Cardiac muscle cell (in vitro differentiated cells and primary cell): ENCODE measurements at regions not wholly inside any gene's neighbourhood (a gene's known extent, or its start where the extent isn't known, plus 50 kb on each side); places are given as distances from the start of the nearest gene placed in this dataset.

Experiments used
- DNase-seq, 2 donors: peaks; one replicate each; pipeline versions ENCODE4 v3.0.0 to v3.0.0-alpha.2; 2010 to 2017; ENCODE audit warnings: low read depth in 1 of 2, low spot score in 1 of 2
- H3K27ac ChIP-seq: fragments of 200-600 bp; sonication (generic); 2 replicates; pipeline ENCODE4 v1.5.1; 2016
- H3K27me3 ChIP-seq: fragments of 200-600 bp; sonication (generic); 2 replicates; pipeline ENCODE4 v1.6.0; 2016; ENCODE audit warnings: control low read depth
- H3K36me3 ChIP-seq: fragments of 200-600 bp; sonication (generic); 2 replicates; pipeline ENCODE4 v1.5.1; 2016; ENCODE audit warnings: control low read depth
- H3K4me1 ChIP-seq: fragments of 200-600 bp; sonication (generic); 2 replicates; pipeline ENCODE4 v1.8.1; 2017; ENCODE audit warnings: low read depth, mild to moderate bottlenecking, mixed run types
- H3K4me3 ChIP-seq: fragments of 200-600 bp; sonication (generic); 2 replicates; pipeline ENCODE4 v1.5.1; 2016; ENCODE audit warnings: mild to moderate bottlenecking
- H3K9me3 ChIP-seq: fragments of 200-600 bp; sonication (generic); 2 replicates; pipeline ENCODE4 v1.5.1; 2017; ENCODE audit warnings: low read depth, mild to moderate bottlenecking, control low read depth
- TF ChIP-seq, protein P1 (sequence below): IDR thresholded peaks from 2 replicates; pipeline ENCODE4 v1.5.1; 2012; ENCODE audit warnings: low read depth, mild to moderate bottlenecking, low read length

DNA sequence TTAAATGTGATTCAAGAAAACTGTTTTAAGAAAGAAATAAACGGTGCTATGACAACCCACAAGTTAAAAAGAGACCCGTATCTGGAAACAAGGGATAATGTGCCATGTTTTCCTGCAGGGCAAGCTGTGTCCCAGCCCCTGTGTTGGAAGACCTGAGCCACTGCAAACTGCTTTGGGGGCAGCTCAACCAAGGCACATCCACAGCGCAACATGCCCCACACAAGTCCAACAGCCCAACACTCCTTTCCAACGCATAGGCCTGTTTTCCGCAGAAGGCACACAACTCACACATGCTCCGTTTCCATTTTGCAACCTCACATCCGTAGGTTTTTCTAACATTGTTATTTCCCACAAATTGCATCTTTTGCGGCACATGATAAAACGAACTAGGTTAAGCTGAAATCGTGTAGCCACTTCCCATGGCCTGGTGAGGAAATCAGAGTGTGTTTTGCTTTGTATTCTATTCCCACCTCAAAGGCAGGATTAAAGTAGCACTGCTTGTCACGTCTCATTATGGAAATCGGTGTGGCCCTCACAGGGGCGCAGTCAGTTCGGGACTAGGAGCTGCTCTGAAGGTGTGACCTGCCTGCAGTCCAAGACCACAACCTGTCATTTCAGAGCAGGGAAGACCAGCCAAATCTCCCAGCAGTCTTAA is 50.5 kb upstream of the ZNF516 start:
- Histone ChIP-seq H3K4me3 (no peak overlapping the region), H3K27ac (no peak overlapping the region), H3K27me3 (no peaks in the 10 kb centered on the region), H3K9me3 (no peaks in the 10 kb centered on the region), H3K4me1 (no peaks in the 10 kb centered on the region), H3K36me3 (no peaks in the 10 kb centered on the region)
- TF ChIP-seq, protein P1, sequence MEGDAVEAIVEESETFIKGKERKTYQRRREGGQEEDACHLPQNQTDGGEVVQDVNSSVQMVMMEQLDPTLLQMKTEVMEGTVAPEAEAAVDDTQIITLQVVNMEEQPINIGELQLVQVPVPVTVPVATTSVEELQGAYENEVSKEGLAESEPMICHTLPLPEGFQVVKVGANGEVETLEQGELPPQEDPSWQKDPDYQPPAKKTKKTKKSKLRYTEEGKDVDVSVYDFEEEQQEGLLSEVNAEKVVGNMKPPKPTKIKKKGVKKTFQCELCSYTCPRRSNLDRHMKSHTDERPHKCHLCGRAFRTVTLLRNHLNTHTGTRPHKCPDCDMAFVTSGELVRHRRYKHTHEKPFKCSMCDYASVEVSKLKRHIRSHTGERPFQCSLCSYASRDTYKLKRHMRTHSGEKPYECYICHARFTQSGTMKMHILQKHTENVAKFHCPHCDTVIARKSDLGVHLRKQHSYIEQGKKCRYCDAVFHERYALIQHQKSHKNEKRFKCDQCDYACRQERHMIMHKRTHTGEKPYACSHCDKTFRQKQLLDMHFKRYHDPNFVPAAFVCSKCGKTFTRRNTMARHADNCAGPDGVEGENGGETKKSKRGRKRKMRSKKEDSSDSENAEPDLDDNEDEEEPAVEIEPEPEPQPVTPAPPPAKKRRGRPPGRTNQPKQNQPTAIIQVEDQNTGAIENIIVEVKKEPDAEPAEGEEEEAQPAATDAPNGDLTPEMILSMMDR: no peak
- no peak for DNase-seq

DNA sequence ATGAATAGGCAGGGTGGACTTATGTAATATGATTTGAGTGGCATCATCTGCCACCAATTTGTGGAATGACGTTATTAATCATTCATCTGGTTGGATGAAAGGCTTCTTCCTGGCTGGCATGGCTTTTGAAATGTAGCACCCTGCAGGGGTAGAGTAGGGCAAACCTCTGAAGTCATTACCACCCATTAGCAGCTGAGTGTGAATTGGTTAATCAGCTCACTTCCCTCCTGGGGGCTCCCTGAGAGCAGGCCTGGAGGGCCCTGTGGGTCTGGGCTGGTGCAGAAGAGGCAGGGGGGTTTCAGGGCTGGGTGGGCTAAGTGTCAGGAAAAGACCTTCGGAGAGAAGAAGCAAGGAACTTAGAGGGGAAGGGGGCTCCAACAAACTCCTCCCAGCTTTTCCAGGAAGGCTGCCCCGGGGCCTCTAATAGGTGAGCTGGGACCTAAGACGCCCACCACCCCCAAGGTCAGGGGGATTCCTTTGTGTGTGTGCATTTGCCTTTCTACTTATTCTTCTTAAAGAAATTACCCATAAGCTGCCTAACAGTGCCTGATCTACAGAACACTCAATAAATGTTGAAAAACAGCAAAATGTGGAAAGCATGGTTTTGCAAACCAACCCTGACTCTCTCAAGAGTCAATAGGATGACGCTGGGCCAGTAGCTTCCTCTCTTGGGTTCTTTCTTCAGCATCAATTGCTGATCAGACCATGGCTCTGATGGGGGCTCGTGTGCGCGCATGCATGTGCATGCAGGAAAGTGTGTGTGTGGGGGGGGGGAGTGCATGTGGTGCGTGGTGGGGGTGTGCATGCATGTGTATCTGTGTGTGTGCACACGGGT is 49.7 kb upstream of the ZNF516 start:
- H3K9me3 ChIP-seq: no peaks in the 10 kb centered on the region
- H3K27ac ChIP-seq: no peak overlapping the region
- H3K4me1 ChIP-seq: no peaks in the 10 kb centered on the region
- H3K4me3 ChIP-seq: no peak overlapping the region
- no peaks in the 10 kb centered on the region for H3K36me3 ChIP-seq
- DNase-seq: no peak
- TF ChIP-seq, protein P1: no peak
- no peaks in the 10 kb centered on the region for H3K27me3 ChIP-seq
